ENCODE measurements at regions not wholly inside any gene's neighbourhood (a gene's known extent, or its start where the extent isn't known, plus 50 kb on each side); places are given as distances from the start of the nearest gene placed in this dataset.

DNA sequence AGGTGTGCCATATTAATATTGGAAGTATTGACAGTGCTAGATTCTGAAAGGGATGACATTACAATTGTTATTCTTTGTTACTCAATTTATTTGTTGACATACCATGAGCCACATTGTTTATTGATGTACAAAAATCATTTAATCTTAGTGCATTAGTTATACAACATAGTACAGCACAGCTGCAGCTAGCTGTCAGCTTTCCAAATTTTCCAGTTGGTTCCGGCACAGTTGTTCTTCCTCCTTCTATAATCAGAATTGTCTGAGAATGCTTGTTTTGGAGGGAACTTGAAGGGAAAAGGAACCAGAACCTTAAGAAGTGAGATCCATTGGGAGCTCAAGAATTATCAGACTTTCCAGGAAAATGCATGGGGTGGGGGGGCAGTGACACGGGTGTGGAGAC, 281.4 kb downstream of the ZIC3 start (continued):
- TF ChIP-seq, protein P1, sequence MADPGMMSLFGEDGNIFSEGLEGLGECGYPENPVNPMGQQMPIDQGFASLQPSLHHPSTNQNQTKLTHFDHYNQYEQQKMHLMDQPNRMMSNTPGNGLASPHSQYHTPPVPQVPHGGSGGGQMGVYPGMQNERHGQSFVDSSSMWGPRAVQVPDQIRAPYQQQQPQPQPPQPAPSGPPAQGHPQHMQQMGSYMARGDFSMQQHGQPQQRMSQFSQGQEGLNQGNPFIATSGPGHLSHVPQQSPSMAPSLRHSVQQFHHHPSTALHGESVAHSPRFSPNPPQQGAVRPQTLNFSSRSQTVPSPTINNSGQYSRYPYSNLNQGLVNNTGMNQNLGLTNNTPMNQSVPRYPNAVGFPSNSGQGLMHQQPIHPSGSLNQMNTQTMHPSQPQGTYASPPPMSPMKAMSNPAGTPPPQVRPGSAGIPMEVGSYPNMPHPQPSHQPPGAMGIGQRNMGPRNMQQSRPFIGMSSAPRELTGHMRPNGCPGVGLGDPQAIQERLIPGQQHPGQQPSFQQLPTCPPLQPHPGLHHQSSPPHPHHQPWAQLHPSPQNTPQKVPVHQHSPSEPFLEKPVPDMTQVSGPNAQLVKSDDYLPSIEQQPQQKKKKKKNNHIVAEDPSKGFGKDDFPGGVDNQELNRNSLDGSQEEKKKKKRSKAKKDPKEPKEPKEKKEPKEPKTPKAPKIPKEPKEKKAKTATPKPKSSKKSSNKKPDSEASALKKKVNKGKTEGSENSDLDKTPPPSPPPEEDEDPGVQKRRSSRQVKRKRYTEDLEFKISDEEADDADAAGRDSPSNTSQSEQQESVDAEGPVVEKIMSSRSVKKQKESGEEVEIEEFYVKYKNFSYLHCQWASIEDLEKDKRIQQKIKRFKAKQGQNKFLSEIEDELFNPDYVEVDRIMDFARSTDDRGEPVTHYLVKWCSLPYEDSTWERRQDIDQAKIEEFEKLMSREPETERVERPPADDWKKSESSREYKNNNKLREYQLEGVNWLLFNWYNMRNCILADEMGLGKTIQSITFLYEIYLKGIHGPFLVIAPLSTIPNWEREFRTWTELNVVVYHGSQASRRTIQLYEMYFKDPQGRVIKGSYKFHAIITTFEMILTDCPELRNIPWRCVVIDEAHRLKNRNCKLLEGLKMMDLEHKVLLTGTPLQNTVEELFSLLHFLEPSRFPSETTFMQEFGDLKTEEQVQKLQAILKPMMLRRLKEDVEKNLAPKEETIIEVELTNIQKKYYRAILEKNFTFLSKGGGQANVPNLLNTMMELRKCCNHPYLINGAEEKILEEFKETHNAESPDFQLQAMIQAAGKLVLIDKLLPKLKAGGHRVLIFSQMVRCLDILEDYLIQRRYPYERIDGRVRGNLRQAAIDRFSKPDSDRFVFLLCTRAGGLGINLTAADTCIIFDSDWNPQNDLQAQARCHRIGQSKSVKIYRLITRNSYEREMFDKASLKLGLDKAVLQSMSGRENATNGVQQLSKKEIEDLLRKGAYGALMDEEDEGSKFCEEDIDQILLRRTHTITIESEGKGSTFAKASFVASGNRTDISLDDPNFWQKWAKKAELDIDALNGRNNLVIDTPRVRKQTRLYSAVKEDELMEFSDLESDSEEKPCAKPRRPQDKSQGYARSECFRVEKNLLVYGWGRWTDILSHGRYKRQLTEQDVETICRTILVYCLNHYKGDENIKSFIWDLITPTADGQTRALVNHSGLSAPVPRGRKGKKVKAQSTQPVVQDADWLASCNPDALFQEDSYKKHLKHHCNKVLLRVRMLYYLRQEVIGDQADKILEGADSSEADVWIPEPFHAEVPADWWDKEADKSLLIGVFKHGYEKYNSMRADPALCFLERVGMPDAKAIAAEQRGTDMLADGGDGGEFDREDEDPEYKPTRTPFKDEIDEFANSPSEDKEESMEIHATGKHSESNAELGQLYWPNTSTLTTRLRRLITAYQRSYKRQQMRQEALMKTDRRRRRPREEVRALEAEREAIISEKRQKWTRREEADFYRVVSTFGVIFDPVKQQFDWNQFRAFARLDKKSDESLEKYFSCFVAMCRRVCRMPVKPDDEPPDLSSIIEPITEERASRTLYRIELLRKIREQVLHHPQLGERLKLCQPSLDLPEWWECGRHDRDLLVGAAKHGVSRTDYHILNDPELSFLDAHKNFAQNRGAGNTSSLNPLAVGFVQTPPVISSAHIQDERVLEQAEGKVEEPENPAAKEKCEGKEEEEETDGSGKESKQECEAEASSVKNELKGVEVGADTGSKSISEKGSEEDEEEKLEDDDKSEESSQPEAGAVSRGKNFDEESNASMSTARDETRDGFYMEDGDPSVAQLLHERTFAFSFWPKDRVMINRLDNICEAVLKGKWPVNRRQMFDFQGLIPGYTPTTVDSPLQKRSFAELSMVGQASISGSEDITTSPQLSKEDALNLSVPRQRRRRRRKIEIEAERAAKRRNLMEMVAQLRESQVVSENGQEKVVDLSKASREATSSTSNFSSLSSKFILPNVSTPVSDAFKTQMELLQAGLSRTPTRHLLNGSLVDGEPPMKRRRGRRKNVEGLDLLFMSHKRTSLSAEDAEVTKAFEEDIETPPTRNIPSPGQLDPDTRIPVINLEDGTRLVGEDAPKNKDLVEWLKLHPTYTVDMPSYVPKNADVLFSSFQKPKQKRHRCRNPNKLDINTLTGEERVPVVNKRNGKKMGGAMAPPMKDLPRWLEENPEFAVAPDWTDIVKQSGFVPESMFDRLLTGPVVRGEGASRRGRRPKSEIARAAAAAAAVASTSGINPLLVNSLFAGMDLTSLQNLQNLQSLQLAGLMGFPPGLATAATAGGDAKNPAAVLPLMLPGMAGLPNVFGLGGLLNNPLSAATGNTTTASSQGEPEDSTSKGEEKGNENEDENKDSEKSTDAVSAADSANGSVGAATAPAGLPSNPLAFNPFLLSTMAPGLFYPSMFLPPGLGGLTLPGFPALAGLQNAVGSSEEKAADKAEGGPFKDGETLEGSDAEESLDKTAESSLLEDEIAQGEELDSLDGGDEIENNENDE (IDR thresholded peaks at IDR 0.05; ENCODE audit: insufficient replicate concordance, low read length), result no peak
- no peak for TF ChIP-seq TAF7 (optimal IDR thresholded peaks at IDR 0.05; ENCODE audit: borderline replicate concordance, low read depth, low read length)
- TF ChIP-seq EP300 (IDR thresholded peaks at IDR 0.05; ENCODE audit: borderline replicate concordance in 1 of 2, low read depth in 2 of 2, low read length in 2 of 2), result no peak
